B cell (primary cell): ENCODE measurements at regions not wholly inside any gene's neighbourhood (a gene's known extent, or its start where the extent isn't known, plus 50 kb on each side); places are given as distances from the start of the nearest gene placed in this dataset.

Source experiments
- ATAC-seq: fragments of 200-7000 bp; cut with Tn5 transposase; one replicate; pipeline ENCODE4 v1.10.0; 2021; ENCODE audit warnings: low read depth, mild to moderate bottlenecking, moderate number of reproducible peaks, moderate library complexity
- CTCF ChIA-PET: fragments of 350-600 bp; sonication (Branson Sonifier 250); formaldehyde crosslinking; loops from one replicate; lab custom pipeline; 2021; ENCODE audit warnings: antibody characterized with exemption, inconsistent platforms; lab: Charles Lee
- POLR2A ChIA-PET: fragments of 350-600 bp; sonication (Branson Sonifier 250); formaldehyde crosslinking; loops from one replicate; lab custom pipeline; 2021; ENCODE audit warnings: antibody characterized with exemption; lab: Charles Lee
- DNase-seq: peaks from one replicate; pipeline ENCODE4 v3.0.0; 2013
- H2AFZ ChIP-seq: 2 replicates; pipeline ENCODE4 v1.6.1; 2012; ENCODE audit warnings: mild to moderate bottlenecking, low read depth, low read length; ENCODE audit not compliant: insufficient read depth, poor library complexity, severe bottlenecking
- H3K27ac ChIP-seq, 2 donors: 1 replicate in 1 of 2; 2 replicates in 1 of 2; pipeline ENCODE4 v1.5.1; 2012 to 2013; ENCODE audit warnings: low read length in 2 of 2, mild to moderate bottlenecking in 2 of 2, moderate library complexity in 1 of 2
- H3K27me3 ChIP-seq, 4 experiments: fragments of 200-600 bp in 1 of 4; sonication (generic) in 1 of 4; replicated peaks in 1 of 4; 1 replicate in 2 of 4; 2 replicates in 2 of 4; pipeline versions ENCODE4 v1.6.1 to v1.7.0; 2013 to 2016; ENCODE audit warnings: low read length in 3 of 4, mild to moderate bottlenecking in 2 of 4, mixed read lengths in 1 of 4, moderate library complexity in 1 of 4; ENCODE audit not compliant: insufficient read depth in 4 of 4, control insufficient read depth in 3 of 4; ENCODE audit errors: control extremely low read depth in 1 of 4
- H3K36me3 ChIP-seq, 2 experiments: replicated peaks in 1 of 2; 1 replicate in 1 of 2; 2 replicates in 1 of 2; pipeline versions ENCODE4 v1.6.1 to v1.7.1; 2013; ENCODE audit warnings: low read length in 1 of 2; ENCODE audit not compliant: insufficient read depth in 2 of 2, control insufficient read depth in 1 of 2; ENCODE audit errors: control extremely low read depth in 1 of 2, extremely low read depth in 1 of 2
- H3K4me1 ChIP-seq, 2 donors: fragments of 200-600 bp in 1 of 2; sonication (generic) in 1 of 2; 1 replicate in 1 of 2; 2 replicates in 1 of 2; pipeline versions ENCODE4 v1.5.1 to v1.6.1; 2013 to 2017; ENCODE audit warnings: low read length in 2 of 2; ENCODE audit not compliant: control insufficient read depth in 2 of 2, insufficient read depth in 2 of 2
- H3K4me2 ChIP-seq: replicated peaks from 2 replicates; pipeline ENCODE3; 2012; ENCODE audit warnings: mild to moderate bottlenecking, low read depth, low read length; ENCODE audit not compliant: poor library complexity, severe bottlenecking
- H3K4me3 ChIP-seq, 5 experiments: fragments of 200-600 bp in 1 of 5; sonication (generic) in 1 of 5; 1 replicate in 3 of 5; 2 replicates in 2 of 5; pipeline versions ENCODE4 v1.5.1 to v1.7.0; 2011 to 2016; ENCODE audit warnings: low read length in 4 of 5, mild to moderate bottlenecking in 4 of 5, low read depth in 2 of 5, control low read depth in 1 of 5, moderate library complexity in 1 of 5; ENCODE audit not compliant: insufficient read depth in 1 of 5; ENCODE audit errors: control extremely low read depth in 1 of 5, extremely low read depth in 1 of 5
- H3K79me2 ChIP-seq: fragments of 200-600 bp; sonication (generic); one replicate; pipeline ENCODE4 v1.6.0; 2016; ENCODE audit warnings: low read length; ENCODE audit not compliant: control insufficient read depth, insufficient read depth
- H3K9ac ChIP-seq: fragments of 200-600 bp; sonication (generic); 2 replicates; pipeline ENCODE4 v1.6.1; 2017; ENCODE audit warnings: mild to moderate bottlenecking, low read length, moderate library complexity
- H3K9me3 ChIP-seq, 3 donors: one replicate each; pipeline versions ENCODE4 v1.6.1 to v1.7.1; 2013; ENCODE audit warnings: low read length in 2 of 3; ENCODE audit not compliant: control insufficient read depth in 2 of 3, insufficient read depth in 1 of 3; ENCODE audit errors: control extremely low read depth in 1 of 3
- H4K20me1 ChIP-seq: 2 replicates; pipeline ENCODE4 v1.6.0; 2012; ENCODE audit warnings: mild to moderate bottlenecking, low read length; ENCODE audit not compliant: insufficient read depth, control insufficient read depth, poor library complexity, severe bottlenecking
- H3K27ac Mint-ChIP-seq: one replicate; pipeline ENCODE4 v1.8.0; 2021; ENCODE audit warnings: mixed read lengths
- H3K27me3 Mint-ChIP-seq: one replicate; pipeline ENCODE4 v1.8.0; 2021; ENCODE audit warnings: mixed read lengths
- H3K4me1 Mint-ChIP-seq: one replicate; pipeline ENCODE4 v1.8.0; 2021; ENCODE audit warnings: mixed read lengths
- H3K4me3 Mint-ChIP-seq: one replicate; pipeline ENCODE4 v1.8.0; 2021; ENCODE audit warnings: mixed read lengths
- H3K9me3 Mint-ChIP-seq: one replicate; pipeline ENCODE4 v1.8.0; 2022; ENCODE audit warnings: mixed read lengths; ENCODE audit not compliant: insufficient read depth
- CTCF ChIP-seq: fragments of 200-600 bp; IDR thresholded peaks from one replicate; pipeline ENCODE4 v1.8.0; 2022; ENCODE audit warnings: antibody characterized with exemption, mild to moderate bottlenecking
- EZH2 ChIP-seq: IDR thresholded peaks from 2 replicates; pipeline ENCODE4 v1.6.1; 2012; ENCODE audit warnings: borderline replicate concordance, low read depth, mild to moderate bottlenecking, moderate library complexity, low read length; ENCODE audit not compliant: insufficient read depth, poor library complexity, severe bottlenecking
- WGBS: methylation state at CpG from one replicate; pipeline ENCODE4 v1.1.5; 2013; ENCODE audit warnings: missing lambda C conversion rate; ENCODE audit not compliant: insufficient coverage; 5-methylcytosine and 5-hydroxymethylcytosine counted together
- intact Hi-C: fragments of 100-400 bp; cut with micrococcal nuclease; formaldehyde crosslinking; loops from one replicate; pipeline ENCODE4 v1.10.0; 2022

- peaks cover 5% of the 10 kb centered on the region for H3K9me3 Mint-ChIP-seq
- Histone ChIP-seq H3K9me3 (peaks cover 0 to 23% (median 0%) of the 10 kb centered on the region in 3 donors), H3K27ac (no peak overlapping the region), H3K4me1 (no peaks in the 10 kb centered on the region), H2AFZ (no peak overlapping the region), H3K4me2 (no peak overlapping the region), H3K79me2 (no peaks in the 10 kb centered on the region), H3K27me3 (peaks cover 0 to 5% (median 2%) of the 10 kb centered on the region in 4 experiments), H3K9ac (no peak overlapping the region), H3K4me3 (no peak overlapping the region), H4K20me1 (no peaks in the 10 kb centered on the region), H3K36me3 (no peaks in the 10 kb centered on the region)
- CTCF ChIA-PET: interaction anchor here (0.6 kb wide), 1 partner anchor 14 kb away, joined by 3 read pairs; no protein-coding TSS in a partner anchor
- POLR2A ChIA-PET: no interaction called here
- DNase-seq (no peak), ATAC-seq (no peak)
- intact Hi-C loops: no loop called here
- no peaks in the 10 kb centered on the region for H3K4me1 Mint-ChIP-seq
- H3K4me3 Mint-ChIP-seq: no peak overlapping the region
- no peak for TF ChIP-seq EZH2
- TF ChIP-seq CTCF: no peak
- no peak overlapping the region for H3K27ac Mint-ChIP-seq
- H3K27me3 Mint-ChIP-seq: peaks cover 14% of the 10 kb centered on the region
- WGBS: 90% methylated on average over 26 of the region's 31 CpGs
These were observed 273.6 kb upstream of the SULF2 start for GRCh38 chr20:48058611-48059559.

DNA sequence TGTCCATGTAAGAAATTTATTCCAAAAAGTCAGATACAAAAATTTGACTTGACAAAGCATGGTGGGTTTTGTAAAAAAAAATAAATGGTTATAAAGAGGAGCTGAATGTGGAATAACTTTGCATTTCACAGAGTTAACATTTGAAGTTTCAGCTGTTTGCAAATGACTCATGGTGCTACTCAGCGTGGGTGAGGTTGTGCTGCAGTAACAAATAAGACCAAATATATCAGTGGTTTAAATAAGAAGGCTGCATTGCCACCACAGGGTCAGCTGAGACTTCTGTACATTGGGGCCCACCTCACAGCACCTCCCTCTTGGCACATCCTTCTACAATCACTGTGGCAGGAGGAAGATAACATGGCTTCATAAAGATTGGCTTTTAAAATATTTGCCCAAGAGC lies 272.5 kb upstream of the SULF2 start:
- Histone ChIP-seq H3K79me2 (no peaks in the 10 kb centered on the region), H3K4me3 (no peak overlapping the region), H3K9ac (no peak overlapping the region), H3K36me3 (no peaks in the 10 kb centered on the region), H3K27me3 (peaks cover 0 to 5% (median 2%) of the 10 kb centered on the region in 4 experiments), H3K27ac (no peak overlapping the region), H3K4me2 (no peak overlapping the region), H4K20me1 (no peaks in the 10 kb centered on the region), H2AFZ (no peak overlapping the region), H3K4me1 (no peaks in the 10 kb centered on the region), H3K9me3 (peaks cover 0 to 25% (median 0%) of the 10 kb centered on the region in 3 donors)
- Mint-ChIP-seq H3K4me3 (no peak overlapping the region), H3K9me3 (peaks cover 5% of the 10 kb centered on the region), H3K27me3 (peaks cover 19% of the 10 kb centered on the region), H3K4me1 (no peaks in the 10 kb centered on the region), H3K27ac (no peak overlapping the region)
- ChIA-PET CTCF (no interaction called here), POLR2A (no interaction called here)
- no peak for DNase-seq
- intact Hi-C loops: no loop called here
- ATAC-seq: no peak
- TF ChIP-seq CTCF (no peak), EZH2 (no peak)
- no CpG with 5 or more reads among the region's 1 CpG for WGBS
